A673 (cell line): ENCODE measurements at regions not wholly inside any gene's neighbourhood (a gene's known extent, or its start where the extent isn't known, plus 50 kb on each side); places are given as distances from the start of the nearest gene placed in this dataset.

Experiments used
- CTCF ChIP-seq: fragments of 300-800, 200-600 bp; sonication (generic); conservative IDR thresholded peaks from 2 replicates; pipeline ENCODE4 v1.5.1; 2017; ENCODE audit warnings: low read depth, mild to moderate bottlenecking, antibody characterized with exemption, low read length, moderate library complexity, mixed read lengths
- EZH2 ChIP-seq: fragments of 200-600 bp; sonication (generic); IDR thresholded peaks from 2 replicates; pipeline ENCODE4 v1.6.1; 2017; ENCODE audit warnings: borderline replicate concordance, low read depth, mild to moderate bottlenecking, mixed read lengths, antibody characterized with exemption, low read length; ENCODE audit not compliant: poor library complexity, severe bottlenecking

DNA sequence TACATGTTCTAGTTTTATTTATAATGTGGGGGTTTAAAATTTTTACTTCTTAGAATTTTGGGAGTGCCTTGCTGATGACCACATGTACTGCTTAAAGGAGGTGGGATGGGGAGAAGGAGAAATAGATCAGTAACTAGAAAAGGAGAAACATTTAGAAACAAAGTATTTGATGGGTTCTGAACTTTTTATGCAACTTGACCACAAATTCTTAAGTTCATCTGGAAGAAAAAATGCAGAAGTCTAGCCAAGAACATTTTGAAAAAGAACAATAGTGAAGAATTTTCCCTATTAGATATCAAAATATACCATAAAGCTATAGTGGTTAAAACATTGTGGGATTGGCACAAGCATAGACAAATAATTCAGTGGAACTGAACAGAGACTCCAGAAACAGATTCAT, 73.3 kb upstream of the AMPD3 start:
- TF ChIP-seq CTCF (no peak), EZH2 (no peak)
